GM12873 (cell line): ENCODE measurements at regions not wholly inside any gene's neighbourhood (a gene's known extent, or its start where the extent isn't known, plus 50 kb on each side); places are given as distances from the start of the nearest gene placed in this dataset.

Source experiments
- TF ChIP-seq, protein P1 (sequence below): IDR thresholded peaks from 2 replicates; pipeline ENCODE4 v1.5.1; 2012; ENCODE audit warnings: low read depth, mild to moderate bottlenecking, moderate library complexity, low read length, control low read depth; ENCODE audit not compliant: insufficient read depth; ENCODE audit errors: missing control alignments

DNA sequence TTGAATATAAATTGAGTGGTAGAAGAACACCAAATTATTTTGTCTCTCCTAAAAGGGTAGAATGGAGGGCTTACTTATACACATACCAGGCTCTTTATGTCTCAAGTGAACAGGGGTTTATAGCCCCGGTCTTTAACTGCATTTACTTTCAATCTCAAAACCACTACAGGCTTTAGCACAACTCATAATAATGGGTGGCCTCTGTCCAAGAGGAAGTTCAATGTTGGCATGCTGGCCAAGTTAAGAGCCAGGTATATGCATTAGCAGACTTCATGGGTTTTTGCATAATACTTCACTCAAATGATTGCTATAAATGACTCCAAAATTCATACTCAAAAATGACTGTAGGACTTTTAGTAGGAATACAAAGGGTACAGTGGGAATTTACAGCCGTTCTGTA is 118.5 kb upstream of the OTUD4 start:
- TF ChIP-seq, protein P1, sequence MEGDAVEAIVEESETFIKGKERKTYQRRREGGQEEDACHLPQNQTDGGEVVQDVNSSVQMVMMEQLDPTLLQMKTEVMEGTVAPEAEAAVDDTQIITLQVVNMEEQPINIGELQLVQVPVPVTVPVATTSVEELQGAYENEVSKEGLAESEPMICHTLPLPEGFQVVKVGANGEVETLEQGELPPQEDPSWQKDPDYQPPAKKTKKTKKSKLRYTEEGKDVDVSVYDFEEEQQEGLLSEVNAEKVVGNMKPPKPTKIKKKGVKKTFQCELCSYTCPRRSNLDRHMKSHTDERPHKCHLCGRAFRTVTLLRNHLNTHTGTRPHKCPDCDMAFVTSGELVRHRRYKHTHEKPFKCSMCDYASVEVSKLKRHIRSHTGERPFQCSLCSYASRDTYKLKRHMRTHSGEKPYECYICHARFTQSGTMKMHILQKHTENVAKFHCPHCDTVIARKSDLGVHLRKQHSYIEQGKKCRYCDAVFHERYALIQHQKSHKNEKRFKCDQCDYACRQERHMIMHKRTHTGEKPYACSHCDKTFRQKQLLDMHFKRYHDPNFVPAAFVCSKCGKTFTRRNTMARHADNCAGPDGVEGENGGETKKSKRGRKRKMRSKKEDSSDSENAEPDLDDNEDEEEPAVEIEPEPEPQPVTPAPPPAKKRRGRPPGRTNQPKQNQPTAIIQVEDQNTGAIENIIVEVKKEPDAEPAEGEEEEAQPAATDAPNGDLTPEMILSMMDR, result no peak

DNA sequence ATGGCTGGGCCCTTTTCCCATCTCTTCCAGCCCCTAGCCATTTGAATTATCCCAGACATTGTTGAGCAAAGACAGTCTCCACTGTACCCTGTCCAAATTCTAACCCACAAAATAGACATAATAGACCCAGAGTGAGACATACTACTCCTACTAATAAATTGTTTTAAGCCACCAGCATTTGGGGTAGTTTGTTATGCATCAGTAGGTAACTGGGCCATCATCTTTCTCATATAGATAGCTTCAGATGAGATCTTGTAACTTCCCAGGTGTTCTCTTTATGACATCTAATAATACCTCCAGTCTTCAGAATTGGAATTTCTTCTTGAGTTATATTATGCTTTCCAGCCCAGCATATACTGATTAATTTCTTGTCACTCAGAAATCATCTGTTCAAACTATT is 117.2 kb upstream of the OTUD4 start:
- TF ChIP-seq, protein P1, result no peak

DNA sequence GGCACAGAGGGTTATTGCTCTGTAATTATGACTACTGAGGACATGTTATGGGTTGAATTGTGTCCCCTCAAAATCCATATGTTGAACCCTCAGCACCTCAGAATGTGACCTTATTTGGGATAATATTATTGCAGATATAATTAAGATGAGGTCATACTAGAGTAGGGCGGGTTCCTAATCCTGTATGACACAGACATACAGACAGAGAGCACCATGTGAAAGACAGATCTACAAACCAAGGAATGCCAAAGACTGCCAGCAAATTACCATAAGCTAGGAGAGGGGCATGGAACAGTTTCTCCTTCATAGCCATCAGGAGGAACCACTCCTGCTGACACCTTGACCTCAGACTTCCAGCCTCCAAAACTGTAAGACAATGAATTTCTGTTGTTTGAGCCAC is 115.2 kb upstream of the OTUD4 start:
- TF ChIP-seq, protein P1, result no peak

DNA sequence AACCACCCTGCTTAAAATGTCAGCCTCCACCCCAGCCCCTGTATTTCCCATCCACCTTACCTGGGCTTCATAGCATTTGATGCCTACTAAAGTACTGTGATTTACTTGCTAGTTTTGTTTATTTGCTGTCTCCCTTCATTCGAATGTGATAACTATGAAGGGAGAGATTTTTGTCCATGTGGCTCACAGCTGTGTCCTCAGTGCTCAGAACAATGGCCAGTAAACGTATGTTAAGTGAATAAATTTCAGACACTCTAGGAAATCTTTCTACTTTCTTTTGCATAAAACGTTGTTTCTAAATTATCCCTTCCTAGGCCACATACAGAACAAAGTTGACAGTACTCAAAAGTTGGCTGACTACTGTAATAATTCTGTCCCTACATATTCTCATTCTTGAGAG is 114.7 kb upstream of the OTUD4 start:
- TF ChIP-seq, protein P1, result no peak

DNA sequence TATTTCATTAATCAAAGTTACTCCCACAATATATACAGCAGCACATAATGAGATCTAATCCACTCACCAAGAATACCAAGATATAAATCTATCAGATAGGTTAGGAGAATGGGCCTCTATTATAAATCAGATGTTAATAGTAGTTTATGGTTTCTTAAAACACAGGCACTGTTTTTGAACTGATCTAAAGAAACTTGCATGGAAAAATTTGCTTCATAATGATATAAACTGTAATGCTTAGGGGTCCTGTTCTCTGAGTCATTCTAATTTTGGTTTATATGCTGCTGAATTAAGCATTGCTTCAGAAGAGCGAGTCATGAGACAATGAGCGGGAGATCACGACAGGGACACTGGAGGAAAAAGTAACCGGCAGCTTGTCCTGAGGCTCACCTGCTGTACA is 113.3 kb upstream of the OTUD4 start:
- TF ChIP-seq, protein P1, result no peak

DNA sequence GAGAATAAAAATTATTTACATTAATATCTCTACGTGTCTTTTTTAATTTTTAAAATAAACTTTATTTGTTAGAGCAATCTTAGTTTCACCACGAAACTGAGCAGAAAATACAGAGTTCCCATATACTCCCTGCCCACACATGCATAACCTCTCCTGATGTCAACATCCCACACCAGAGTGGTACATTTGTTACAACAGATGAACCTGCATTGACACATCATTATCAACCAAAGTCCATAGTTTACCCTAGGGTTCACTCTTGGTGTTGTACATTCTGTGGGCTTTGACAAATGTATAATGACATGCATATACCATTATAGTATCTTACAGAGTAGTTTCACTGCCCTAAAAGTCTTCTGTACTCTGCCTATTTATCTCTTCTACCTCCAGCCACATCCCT is 110.6 kb upstream of the OTUD4 start:
- TF ChIP-seq, protein P1, result no peak

DNA sequence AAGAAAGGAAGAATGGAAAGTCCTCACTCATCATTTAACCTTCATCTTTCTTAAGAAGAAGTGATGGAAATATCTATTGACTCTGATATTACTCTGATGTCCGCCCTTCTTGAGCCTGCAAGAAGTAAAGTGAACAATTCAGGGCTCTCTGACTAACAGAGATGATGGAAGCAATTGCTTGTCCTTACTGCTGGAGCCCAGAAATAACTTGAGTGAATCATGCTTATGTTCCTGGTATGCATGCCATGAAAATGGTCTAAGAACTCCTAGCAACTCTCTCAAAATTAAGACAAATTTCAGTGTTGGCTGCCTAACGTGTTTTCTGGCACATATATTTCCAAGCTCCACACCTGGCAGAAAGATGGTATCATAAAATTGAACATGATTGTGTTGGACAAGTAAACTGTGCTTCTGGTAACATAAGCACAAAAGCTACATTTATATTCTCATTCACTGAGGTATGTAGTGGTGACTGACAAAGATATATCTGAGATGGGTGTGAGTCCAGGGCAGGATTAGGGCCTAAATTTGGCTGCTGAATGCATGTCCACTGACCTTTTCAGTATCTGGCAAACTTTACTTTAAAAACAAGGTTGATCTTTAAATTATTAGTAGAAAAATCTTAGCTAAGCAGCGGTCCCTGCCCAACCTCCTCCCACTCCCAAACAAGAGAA is 109.2 kb upstream of the OTUD4 start:
- TF ChIP-seq, protein P1, result no peak
